SU-DHL-6 (cell line): ENCODE measurements at regions not wholly inside any gene's neighbourhood (a gene's known extent, or its start where the extent isn't known, plus 50 kb on each side); places are given as distances from the start of the nearest gene placed in this dataset.

Experiments
- H2AFZ ChIP-seq: fragments of 200-600 bp; sonication (generic); 2 replicates; pipeline ENCODE4 v1.6.1; 2014; ENCODE audit warnings: low read depth, mild to moderate bottlenecking, moderate library complexity, mixed read lengths, antibody characterized with exemption, low read length; ENCODE audit not compliant: severe bottlenecking
- H3F3A ChIP-seq: fragments of 200-600 bp; shearing (Covaris generic); 2 replicates; pipeline ENCODE4 v1.6.0; 2016; ENCODE audit warnings: antibody characterized with exemption, mild to moderate bottlenecking; ENCODE audit not compliant: insufficient read depth
- H3K27ac ChIP-seq: fragments of 200-600 bp; sonication (generic); 2 replicates; pipeline ENCODE4 v1.5.1; 2016; ENCODE audit warnings: low read depth, mild to moderate bottlenecking, low read length, moderate library complexity, mixed read lengths
- H3K27me3 ChIP-seq: fragments of 200-600 bp; sonication (generic), shearing (Covaris generic); 2 replicates; pipeline ENCODE4 v1.6.0; 2014; ENCODE audit warnings: mild to moderate bottlenecking, low read length
- H3K36me3 ChIP-seq: fragments of 200-600 bp; sonication (generic); 2 replicates; pipeline ENCODE4 v1.6.1; 2014; ENCODE audit warnings: mild to moderate bottlenecking, low read length, mixed read lengths
- H3K4me2 ChIP-seq: fragments of 300-600, 200-600 bp; shearing (Covaris generic), sonication (generic); 2 replicates; pipeline ENCODE4 v1.6.0; 2014; ENCODE audit warnings: low read length, low read depth, mild to moderate bottlenecking; ENCODE audit not compliant: poor library complexity, severe bottlenecking
- H3K4me3 ChIP-seq: fragments of 200-600 bp; sonication (generic); 2 replicates; pipeline ENCODE4 v1.5.1; 2014; ENCODE audit warnings: antibody characterized with exemption, low read length, mild to moderate bottlenecking, mixed read lengths; ENCODE audit not compliant: insufficient read depth, poor library complexity, severe bottlenecking
- H3K79me2 ChIP-seq: fragments of 200-600 bp; sonication (generic); 2 replicates; pipeline ENCODE4 v1.6.1; 2014; ENCODE audit warnings: mild to moderate bottlenecking, low read length, moderate library complexity; ENCODE audit not compliant: insufficient read depth
- H3K9ac ChIP-seq: fragments of 200-600 bp; sonication (generic); 2 replicates; pipeline ENCODE4 v1.7.0; 2014; ENCODE audit warnings: mild to moderate bottlenecking, low read length
- H3K9me2 ChIP-seq: fragments of 200-600 bp; sonication (generic); replicated peaks from 2 replicates; pipeline ENCODE4 v1.6.1; 2014; ENCODE audit warnings: low read length; ENCODE audit not compliant: insufficient read depth
- H3K9me3 ChIP-seq: fragments of 200-600 bp; sonication (generic); 2 replicates; pipeline ENCODE4 v1.6.1; 2014; ENCODE audit warnings: low read length, mixed read lengths; ENCODE audit not compliant: insufficient read depth
- H4K20me1 ChIP-seq: fragments of 200-600 bp; sonication (generic); 2 replicates; pipeline ENCODE4 v1.6.1; 2014; ENCODE audit warnings: low read depth, mild to moderate bottlenecking, antibody characterized with exemption, low read length, moderate library complexity, mixed read lengths
- CTCF ChIP-seq: fragments of 200-600 bp; sonication (generic); IDR thresholded peaks from one replicate; pipeline ENCODE4 v1.5.1; 2017; ENCODE audit warnings: antibody characterized with exemption, mild to moderate bottlenecking, low read length, moderate library complexity; ENCODE audit not compliant: insufficient read depth, poor library complexity, severe bottlenecking
- EZH2phosphoT487 ChIP-seq: fragments of 200-600 bp; sonication (generic), shearing (Covaris generic); conservative IDR thresholded peaks from 2 replicates; pipeline ENCODE4 v1.6.1; 2018; ENCODE audit warnings: mild to moderate bottlenecking, antibody characterized with exemption, low read length, moderate library complexity, mixed read lengths

- Histone ChIP-seq H3K9me2 (no peaks in the 10 kb centered on the region), H3K9ac (no peak overlapping the region), H3F3A (no peaks in the 10 kb centered on the region), H3K4me2 (no peak overlapping the region), H3K4me3 (no peak overlapping the region), H3K27me3 (no peaks in the 10 kb centered on the region), H3K36me3 (no peaks in the 10 kb centered on the region), H3K27ac (no peak overlapping the region), H3K79me2 (no peaks in the 10 kb centered on the region), H3K9me3 (no peaks in the 10 kb centered on the region), H4K20me1 (no peaks in the 10 kb centered on the region), H2AFZ (no peak overlapping the region)
- TF ChIP-seq EZH2phosphoT487, result no peak
- TF ChIP-seq CTCF, result no peak
Observed at GRCh38 chr16:27735031-27735430, 185.1 kb downstream of the KATNIP start.

GRCh38 chr16:27736431-27736830 is 186.5 kb downstream of the KATNIP start:
- Histone ChIP-seq H3K9ac (no peak overlapping the region), H3K9me2 (no peaks in the 10 kb centered on the region), H3F3A (no peaks in the 10 kb centered on the region), H3K36me3 (no peaks in the 10 kb centered on the region), H3K4me2 (no peak overlapping the region), H3K79me2 (no peaks in the 10 kb centered on the region), H3K27me3 (no peaks in the 10 kb centered on the region), H3K4me3 (no peak overlapping the region), H3K27ac (no peak overlapping the region), H3K9me3 (no peaks in the 10 kb centered on the region), H4K20me1 (no peaks in the 10 kb centered on the region), H2AFZ (no peak overlapping the region)
- TF ChIP-seq CTCF (no peak), EZH2phosphoT487 (no peak)

GRCh38 chr16:27737513-27737912 is 187.6 kb downstream of the KATNIP start:
- Histone ChIP-seq H3K36me3 (no peaks in the 10 kb centered on the region), H4K20me1 (no peaks in the 10 kb centered on the region), H3K4me2 (no peak overlapping the region), H2AFZ (no peak overlapping the region), H3K27ac (no peak overlapping the region), H3K27me3 (no peaks in the 10 kb centered on the region), H3K9ac (no peak overlapping the region), H3K9me2 (no peaks in the 10 kb centered on the region), H3K4me3 (no peak overlapping the region), H3K9me3 (no peaks in the 10 kb centered on the region), H3F3A (no peaks in the 10 kb centered on the region), H3K79me2 (no peaks in the 10 kb centered on the region)
- no peak for TF ChIP-seq CTCF
- no peak for TF ChIP-seq EZH2phosphoT487
